CD14-positive monocyte (primary cell): ENCODE measurements at regions not wholly inside any gene's neighbourhood (a gene's known extent, or its start where the extent isn't known, plus 50 kb on each side); places are given as distances from the start of the nearest gene placed in this dataset.

Source experiments
- DNase-seq, 3 donors: peaks; one replicate each; pipeline ENCODE4 v3.0.0-alpha.2; 2011 to 2022
- H2AFZ ChIP-seq: 2 replicates; pipeline ENCODE4 v1.6.0; 2012; ENCODE audit warnings: mild to moderate bottlenecking, low read depth, low read length, inconsistent platforms; ENCODE audit not compliant: insufficient read depth, poor library complexity, severe bottlenecking
- H3K27ac ChIP-seq, 2 donors: 1 replicate in 1 of 2; 2 replicates in 1 of 2; pipeline ENCODE4 v1.5.1; 2012 to 2013; ENCODE audit warnings: low read length in 2 of 2, control low read depth in 1 of 2, inconsistent platforms in 1 of 2, low read depth in 1 of 2, mild to moderate bottlenecking in 1 of 2
- H3K27me3 ChIP-seq, 2 donors: one replicate each; pipeline versions ENCODE4 v1.6.0 to v1.6.1; 2011 to 2013; ENCODE audit warnings: low read length in 2 of 2; ENCODE audit not compliant: control insufficient read depth in 2 of 2, insufficient read depth in 2 of 2
- H3K36me3 ChIP-seq, 2 donors: replicated peaks in 1 of 2; 1 replicate in 1 of 2; 2 replicates in 1 of 2; pipeline versions ENCODE4 v1.5.1 to v1.6.1; 2012 to 2013; ENCODE audit warnings: low read length in 2 of 2, control low read depth in 1 of 2, inconsistent platforms in 1 of 2, mild to moderate bottlenecking in 1 of 2; ENCODE audit not compliant: insufficient read depth in 2 of 2, control insufficient read depth in 1 of 2
- H3K4me1 ChIP-seq, 2 donors: 1 replicate in 1 of 2; 2 replicates in 1 of 2; pipeline versions ENCODE4 v1.5.1 to v1.6.1; 2012 to 2013; ENCODE audit warnings: low read length in 2 of 2, control low read depth in 1 of 2, inconsistent platforms in 1 of 2, mild to moderate bottlenecking in 1 of 2, moderate library complexity in 1 of 2; ENCODE audit not compliant: insufficient read depth in 2 of 2, control insufficient read depth in 1 of 2
- H3K4me2 ChIP-seq: replicated peaks from 2 replicates; pipeline ENCODE3; 2012; ENCODE audit warnings: low read length, moderate library complexity, mild to moderate bottlenecking; ENCODE audit not compliant: poor library complexity, severe bottlenecking; ENCODE audit errors: extremely low read depth
- H3K4me3 ChIP-seq, 3 experiments: fragments of 200-600 bp in 1 of 3; sonication (generic) in 1 of 3; replicated peaks in 1 of 3; 1 replicate in 2 of 3; 2 replicates in 1 of 3; pipeline ENCODE4 v1.5.1; 2011 to 2013; ENCODE audit warnings: low read length in 3 of 3, mild to moderate bottlenecking in 3 of 3, control low read depth in 2 of 3, low read depth in 2 of 3, inconsistent platforms in 1 of 3, moderate library complexity in 1 of 3
- H3K79me2 ChIP-seq: 2 replicates; pipeline ENCODE4 v1.6.0; 2012; ENCODE audit warnings: mild to moderate bottlenecking, control low read depth, inconsistent platforms, low read length, moderate library complexity; ENCODE audit not compliant: insufficient read depth
- H3K9ac ChIP-seq: 2 replicates; pipeline ENCODE4 v1.6.0; 2017; ENCODE audit warnings: low read length, mild to moderate bottlenecking; ENCODE audit not compliant: insufficient read depth, poor library complexity, severe bottlenecking
- H3K9me3 ChIP-seq, 2 donors: replicated peaks in 1 of 2; 1 replicate in 1 of 2; 2 replicates in 1 of 2; pipeline versions ENCODE4 v1.5.1 to v1.6.1; 2012 to 2013; ENCODE audit warnings: low read length in 2 of 2, control low read depth in 1 of 2; ENCODE audit not compliant: control insufficient read depth in 1 of 2, insufficient read depth in 1 of 2
- H4K20me1 ChIP-seq: 2 replicates; pipeline ENCODE4 v1.6.0; 2012; ENCODE audit warnings: mild to moderate bottlenecking, low read length, control low read depth, moderate library complexity; ENCODE audit not compliant: insufficient read depth
- H3K27ac Mint-ChIP-seq, 7 donors: one replicate each; pipeline ENCODE4 v1.8.0; 2020; ENCODE audit warnings: mild to moderate bottlenecking in 7 of 7, mixed read lengths in 7 of 7, moderate library complexity in 6 of 7, inconsistent platforms in 2 of 7
- H3K27me3 Mint-ChIP-seq, 3 donors: one replicate each; pipeline ENCODE4 v1.8.0; 2021 to 2022; ENCODE audit warnings: low read depth in 3 of 3, mild to moderate bottlenecking in 3 of 3, mixed read lengths in 3 of 3, moderate library complexity in 3 of 3, inconsistent platforms in 1 of 3
- H3K36me3 Mint-ChIP-seq, 2 donors: one replicate each; pipeline ENCODE4 v1.8.0; 2020; ENCODE audit warnings: mixed read lengths in 2 of 2, inconsistent platforms in 1 of 2, mild to moderate bottlenecking in 1 of 2
- H3K4me1 Mint-ChIP-seq: one replicate; pipeline ENCODE4 v1.8.0; 2020; ENCODE audit warnings: mild to moderate bottlenecking, mixed read lengths
- H3K4me3 Mint-ChIP-seq, 2 donors: one replicate each; pipeline ENCODE4 v1.8.0; 2020; ENCODE audit warnings: mild to moderate bottlenecking in 2 of 2, mixed read lengths in 2 of 2, moderate library complexity in 1 of 2
- H3K9me3 Mint-ChIP-seq, 7 donors: one replicate each; pipeline ENCODE4 v1.8.0; 2020 to 2022; ENCODE audit warnings: mixed read lengths in 7 of 7, mild to moderate bottlenecking in 6 of 7, moderate library complexity in 6 of 7, inconsistent platforms in 2 of 7
- CTCF ChIP-seq: fragments of 200-600 bp; IDR thresholded peaks from one replicate; pipeline ENCODE4 v1.8.0; 2022; ENCODE audit warnings: antibody characterized with exemption, mild to moderate bottlenecking
- WGBS: methylation state at CpG from one replicate; pipeline ENCODE4 v1.1.5; 2013; ENCODE audit warnings: missing lambda C conversion rate; ENCODE audit not compliant: insufficient coverage; 5-methylcytosine and 5-hydroxymethylcytosine counted together
- intact Hi-C, 2 donors: fragments of 100-400 bp; cut with micrococcal nuclease; formaldehyde crosslinking; loops; one replicate each; pipeline versions ENCODE4 v1.15.0 to v1.15.1; 2023

GRCh38 chr7:68492359-68492690 is 1106.0 kb upstream of the AUTS2 start:
- H3K9me3 Mint-ChIP-seq: peaks cover 7 to 26% (median 21%) of the 10 kb centered on the region in 7 donors
- H3K4me1 Mint-ChIP-seq: no peaks in the 10 kb centered on the region
- DNase-seq: no peak

DNA sequence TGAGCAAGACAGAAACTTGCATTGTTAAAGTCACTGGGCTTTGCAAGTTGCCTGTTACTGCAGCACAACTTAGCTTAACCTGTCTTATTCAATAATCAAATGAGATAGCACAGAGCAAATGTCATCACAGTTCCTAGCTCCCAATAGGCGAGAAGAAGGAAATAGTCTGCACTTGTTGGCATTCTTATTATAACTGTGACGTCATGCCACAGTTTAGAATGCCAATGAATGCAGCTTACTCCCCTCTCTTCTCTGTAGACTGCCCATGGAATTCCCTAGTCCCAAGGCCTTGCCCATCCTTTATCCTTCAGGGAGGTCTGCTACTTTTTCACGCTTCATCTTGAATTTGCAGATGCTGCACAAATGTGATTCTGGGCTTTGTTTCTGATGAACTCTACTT is 1094.9 kb upstream of the AUTS2 start:
- Mint-ChIP-seq H3K4me1 (no peaks in the 10 kb centered on the region), H3K9me3 (peaks cover 14 to 58% (median 28%) of the 10 kb centered on the region in 7 donors), H3K36me3 (no peaks in the 10 kb centered on the region), H3K4me3 (no peak overlapping the region), H3K27me3 (no peaks in the 10 kb centered on the region), H3K27ac (no peak overlapping the region)
- H3K9ac ChIP-seq: no peak overlapping the region
- no peaks in the 10 kb centered on the region for H3K79me2 ChIP-seq
- no peak overlapping the region for H3K4me3 ChIP-seq
- no peak for TF ChIP-seq CTCF
- H4K20me1 ChIP-seq: no peaks in the 10 kb centered on the region
- no peaks in the 10 kb centered on the region for H3K4me1 ChIP-seq
- H3K9me3 ChIP-seq: peaks cover 51 to 55% of the 10 kb centered on the region in 2 donors
- no peaks in the 10 kb centered on the region for H3K27me3 ChIP-seq
- DNase-seq: no peak
- no peak overlapping the region for H2AFZ ChIP-seq
- H3K4me2 ChIP-seq: no peak overlapping the region
- no peaks in the 10 kb centered on the region for H3K36me3 ChIP-seq
- WGBS: 93% methylated on average over 3 of the region's 3 CpGs
- H3K27ac ChIP-seq: no peak overlapping the region
- intact Hi-C loops: no loop called here

More at GRCh38 chr7:68492359-68492690, 1106.0 kb upstream of the AUTS2 start:
- no peaks in the 10 kb centered on the region for H3K27me3 Mint-ChIP-seq
- H3K79me2 ChIP-seq: no peaks in the 10 kb centered on the region
- no peaks in the 10 kb centered on the region for H3K4me1 ChIP-seq
- no peak overlapping the region for H3K4me2 ChIP-seq
- H3K27me3 ChIP-seq: no peaks in the 10 kb centered on the region
- 100% methylated on average over 1 of the region's 1 CpG for WGBS
- H3K4me3 Mint-ChIP-seq: no peak overlapping the region
- H3K27ac ChIP-seq: no peak overlapping the region
- H3K9me3 ChIP-seq: peaks cover 46 to 56% of the 10 kb centered on the region in 2 donors
- H4K20me1 ChIP-seq: no peaks in the 10 kb centered on the region
- no peak overlapping the region for H2AFZ ChIP-seq
- intact Hi-C loops: no loop called here
- no peaks in the 10 kb centered on the region for H3K36me3 Mint-ChIP-seq
- no peak overlapping the region for H3K9ac ChIP-seq
- no peak overlapping the region for H3K27ac Mint-ChIP-seq
- no peak for TF ChIP-seq CTCF
- no peaks in the 10 kb centered on the region for H3K36me3 ChIP-seq
- no peak overlapping the region for H3K4me3 ChIP-seq
